GM12864 (cell line): ENCODE measurements at regions not wholly inside any gene's neighbourhood (a gene's known extent, or its start where the extent isn't known, plus 50 kb on each side); places are given as distances from the start of the nearest gene placed in this dataset.
"Not testable (repeated sequence)": the region's sequence is repeated elsewhere in the genome, so short reads cannot be mapped to it uniquely, and the experiment has no call there.

Source experiments
- DNase-seq: peaks from one replicate; pipeline ENCODE4 v3.0.0-alpha.2; 2011; ENCODE audit warnings: low read depth
- H3K4me3 ChIP-seq: 2 replicates; pipeline ENCODE4 v1.5.1; 2011; ENCODE audit warnings: mild to moderate bottlenecking, low read depth, low read length, control low read depth
- CTCF ChIP-seq: IDR thresholded peaks from 2 replicates; pipeline ENCODE4 v1.5.1; 2011; ENCODE audit warnings: low read depth, mild to moderate bottlenecking, moderate library complexity, low read length, control low read depth, inconsistent platforms; ENCODE audit errors: missing control alignments

- no peak overlapping the region for H3K4me3 ChIP-seq
- no peak for TF ChIP-seq CTCF
- no peak for DNase-seq
These were observed 1337.8 kb downstream of the AMY1C start for GRCh38 chr1:105087506-105087905.

GRCh38 chr1:105088166-105088565 lies 1338.5 kb downstream of the AMY1C start:
- no peak for TF ChIP-seq CTCF
- DNase-seq: no peak

GRCh38 chr1:105093893-105094292 lies 1344.2 kb downstream of the AMY1C start:
- H3K4me3 ChIP-seq, DNase-seq: not testable (repeated sequence)

More at GRCh38 chr1:105088166-105088565, 1338.5 kb downstream of the AMY1C start:
- no peak overlapping the region for H3K4me3 ChIP-seq

GRCh38 chr1:105100102-105100501 lies 1350.4 kb downstream of the AMY1C start:
- H3K4me3 ChIP-seq: no peak overlapping the region
- no peak for DNase-seq
- TF ChIP-seq CTCF: no peak

GRCh38 chr1:105101261-105101660 lies 1351.6 kb downstream of the AMY1C start:
- DNase-seq: no peak
- no peak overlapping the region for H3K4me3 ChIP-seq
- no peak for TF ChIP-seq CTCF

- DNase-seq: no peak
- TF ChIP-seq CTCF: no peak
- H3K4me3 ChIP-seq: no peak overlapping the region
These were observed 1352.7 kb downstream of the AMY1C start for GRCh38 chr1:105102371-105102770.

GRCh38 chr1:105122041-105122440 lies 1372.3 kb downstream of the AMY1C start:
- no peak overlapping the region for H3K4me3 ChIP-seq
- DNase-seq: no peak
- TF ChIP-seq CTCF: no peak
